Spleen (tissue), 7 donors: ENCODE measurements at regions not wholly inside any gene's neighbourhood (a gene's known extent, or its start where the extent isn't known, plus 50 kb on each side); places are given as distances from the start of the nearest gene placed in this dataset.

Experiments used
- POLR2A ChIP-seq, 3 donors: fragments of 450-650 bp; IDR thresholded peaks; one replicate each; pipeline ENCODE4 v1.5.1; 2017; ENCODE audit warnings: antibody characterized with exemption in 3 of 3, mild to moderate bottlenecking in 1 of 3
- TF ChIP-seq, protein P1 (sequence below), 11 experiments: fragments of 200-600 bp in 7 of 11; fragments of 450-650 bp in 4 of 11; sonication (generic) in 4 of 11; IDR thresholded peaks in 8 of 11; conservative IDR thresholded peaks in 3 of 11; 1 replicate in 7 of 11; 2 replicates in 4 of 11; pipeline versions ENCODE4 v1.4.0 to v1.8.0; 2016 to 2021; ENCODE audit warnings: antibody characterized with exemption in 11 of 11, inconsistent platforms in 4 of 11, mild to moderate bottlenecking in 1 of 11
- donor health status: DM: no; HTN: no; CAD: no; lungs with moderate emphysema.
- donor health status: DM: no; HTN: no; CAD: no.
- donor health status: DM: no; HTN: no; CAD: no.

DNA sequence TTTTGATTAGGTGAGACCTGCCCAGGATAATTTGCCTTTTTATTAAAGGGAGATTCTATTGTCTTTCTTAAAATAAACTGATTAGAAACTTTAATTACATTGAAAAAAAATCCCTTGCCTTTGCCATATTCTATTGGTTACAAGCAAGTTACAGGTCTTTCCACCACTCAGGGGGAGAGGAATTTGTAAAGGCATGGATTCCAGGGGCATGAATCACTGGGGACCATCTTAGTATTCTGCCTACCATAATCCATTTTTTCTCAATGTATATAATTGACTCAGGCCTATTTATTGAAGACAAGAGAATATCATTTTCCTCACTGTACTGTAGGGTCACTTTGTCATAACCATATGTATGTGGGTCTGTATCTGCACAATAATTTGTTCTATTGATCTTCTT lies 124.3 kb upstream of the PDE4B start:
- TF ChIP-seq, protein P1, sequence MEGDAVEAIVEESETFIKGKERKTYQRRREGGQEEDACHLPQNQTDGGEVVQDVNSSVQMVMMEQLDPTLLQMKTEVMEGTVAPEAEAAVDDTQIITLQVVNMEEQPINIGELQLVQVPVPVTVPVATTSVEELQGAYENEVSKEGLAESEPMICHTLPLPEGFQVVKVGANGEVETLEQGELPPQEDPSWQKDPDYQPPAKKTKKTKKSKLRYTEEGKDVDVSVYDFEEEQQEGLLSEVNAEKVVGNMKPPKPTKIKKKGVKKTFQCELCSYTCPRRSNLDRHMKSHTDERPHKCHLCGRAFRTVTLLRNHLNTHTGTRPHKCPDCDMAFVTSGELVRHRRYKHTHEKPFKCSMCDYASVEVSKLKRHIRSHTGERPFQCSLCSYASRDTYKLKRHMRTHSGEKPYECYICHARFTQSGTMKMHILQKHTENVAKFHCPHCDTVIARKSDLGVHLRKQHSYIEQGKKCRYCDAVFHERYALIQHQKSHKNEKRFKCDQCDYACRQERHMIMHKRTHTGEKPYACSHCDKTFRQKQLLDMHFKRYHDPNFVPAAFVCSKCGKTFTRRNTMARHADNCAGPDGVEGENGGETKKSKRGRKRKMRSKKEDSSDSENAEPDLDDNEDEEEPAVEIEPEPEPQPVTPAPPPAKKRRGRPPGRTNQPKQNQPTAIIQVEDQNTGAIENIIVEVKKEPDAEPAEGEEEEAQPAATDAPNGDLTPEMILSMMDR (IDR thresholded peaks at IDR 0.05 in 8 of 11, conservative IDR thresholded peaks at IDR 0.05 in 3 of 11), result no peak
- TF ChIP-seq POLR2A (IDR thresholded peaks at IDR 0.05), result no peak
